ENCODE measurements at regions not wholly inside any gene's neighbourhood (a gene's known extent, or its start where the extent isn't known, plus 50 kb on each side); places are given as distances from the start of the nearest gene placed in this dataset.

DNA sequence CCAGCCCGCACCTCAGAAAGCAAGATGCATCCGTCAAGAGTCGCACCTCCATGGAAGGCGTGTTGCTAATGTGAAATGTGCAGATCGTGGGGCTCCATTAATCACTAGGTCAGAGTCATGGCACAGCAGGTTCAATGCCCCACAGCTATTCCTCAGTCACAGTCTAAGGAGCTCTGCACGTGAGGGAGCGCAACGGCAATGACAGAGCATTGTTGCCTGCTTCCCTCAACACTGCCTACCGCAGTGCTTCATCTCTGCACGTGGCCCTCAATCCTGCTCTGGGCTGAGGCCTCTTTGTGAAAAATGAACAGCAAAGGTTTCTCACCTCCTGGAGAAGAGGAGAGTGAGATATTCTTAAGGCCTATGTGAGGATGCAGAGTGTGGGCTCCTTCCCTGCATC lies 995.2 kb upstream of the TMEM132C start:
- intact Hi-C loops (cut with DNase I): no loop called here
- H3K4me1 ChIP-seq: no peaks in the 10 kb centered on the region
- no peak overlapping the region for H3K27ac ChIP-seq
- ATAC-seq (no peak), DNase-seq (no peak)
- no peaks in the 10 kb centered on the region for H3K9me3 ChIP-seq
- H3K4me3 ChIP-seq: no peak overlapping the region
- no peaks in the 10 kb centered on the region for H3K36me3 ChIP-seq
- no peaks in the 10 kb centered on the region for H3K27me3 ChIP-seq
- TF ChIP-seq, protein P1, sequence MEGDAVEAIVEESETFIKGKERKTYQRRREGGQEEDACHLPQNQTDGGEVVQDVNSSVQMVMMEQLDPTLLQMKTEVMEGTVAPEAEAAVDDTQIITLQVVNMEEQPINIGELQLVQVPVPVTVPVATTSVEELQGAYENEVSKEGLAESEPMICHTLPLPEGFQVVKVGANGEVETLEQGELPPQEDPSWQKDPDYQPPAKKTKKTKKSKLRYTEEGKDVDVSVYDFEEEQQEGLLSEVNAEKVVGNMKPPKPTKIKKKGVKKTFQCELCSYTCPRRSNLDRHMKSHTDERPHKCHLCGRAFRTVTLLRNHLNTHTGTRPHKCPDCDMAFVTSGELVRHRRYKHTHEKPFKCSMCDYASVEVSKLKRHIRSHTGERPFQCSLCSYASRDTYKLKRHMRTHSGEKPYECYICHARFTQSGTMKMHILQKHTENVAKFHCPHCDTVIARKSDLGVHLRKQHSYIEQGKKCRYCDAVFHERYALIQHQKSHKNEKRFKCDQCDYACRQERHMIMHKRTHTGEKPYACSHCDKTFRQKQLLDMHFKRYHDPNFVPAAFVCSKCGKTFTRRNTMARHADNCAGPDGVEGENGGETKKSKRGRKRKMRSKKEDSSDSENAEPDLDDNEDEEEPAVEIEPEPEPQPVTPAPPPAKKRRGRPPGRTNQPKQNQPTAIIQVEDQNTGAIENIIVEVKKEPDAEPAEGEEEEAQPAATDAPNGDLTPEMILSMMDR (IDR thresholded peaks at IDR 0.05): no peak

DNA sequence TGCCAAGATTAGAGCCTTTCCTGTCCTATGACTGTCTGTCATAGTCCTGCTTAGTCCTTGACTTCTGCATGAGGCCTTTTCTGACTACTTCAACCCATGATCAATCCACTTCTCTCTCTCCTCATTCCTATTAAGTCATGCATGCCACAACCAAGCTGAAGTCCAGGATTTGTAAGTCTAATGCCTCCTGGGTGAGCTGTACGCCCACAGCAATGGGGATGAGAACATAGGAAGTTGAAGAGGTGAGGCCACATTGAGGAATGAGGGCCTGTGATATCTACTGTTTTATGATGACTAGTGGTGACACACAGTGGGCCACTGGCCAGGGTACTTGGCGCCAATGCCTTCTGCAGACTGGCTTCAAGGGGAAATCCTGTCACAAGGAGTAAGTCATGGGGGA lies 994.1 kb upstream of the TMEM132C start:
- DNase-seq: no peak
- Histone ChIP-seq H3K4me3 (no peak overlapping the region), H3K27me3 (no peaks in the 10 kb centered on the region), H3K4me1 (no peaks in the 10 kb centered on the region), H3K9me3 (no peaks in the 10 kb centered on the region), H3K27ac (no peak overlapping the region), H3K36me3 (no peaks in the 10 kb centered on the region)
- peak; percentile 46 for ATAC-seq
- TF ChIP-seq, protein P1 (IDR thresholded peaks at IDR 0.05): no peak
- intact Hi-C loops (cut with DNase I): no loop called here

DNA sequence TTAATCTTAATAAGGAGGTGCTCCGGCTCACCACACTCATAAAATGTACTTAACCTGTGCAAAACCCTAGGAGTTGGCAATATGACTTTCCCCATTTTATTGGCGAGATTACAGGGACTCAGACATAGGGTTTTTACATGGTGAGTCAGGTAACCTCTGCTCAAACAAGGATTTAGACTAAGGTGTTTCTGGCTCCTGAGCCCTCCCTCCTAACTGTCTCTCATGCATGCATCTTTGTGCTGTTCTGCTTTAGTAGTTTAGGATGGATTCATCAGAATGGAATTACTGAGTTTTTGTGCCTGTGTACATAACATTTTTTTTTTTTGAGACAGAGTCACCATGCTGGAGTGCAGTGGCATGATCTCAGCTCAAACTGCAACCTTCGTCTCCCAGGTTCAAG lies 993.3 kb upstream of the TMEM132C start:
- DNase-seq (no peak), ATAC-seq (no peak)
- intact Hi-C loops (cut with DNase I): no loop called here
- TF ChIP-seq, protein P1 (IDR thresholded peaks at IDR 0.05): no peak
- Histone ChIP-seq H3K36me3 (no peaks in the 10 kb centered on the region), H3K27me3 (no peaks in the 10 kb centered on the region), H3K27ac (no peak overlapping the region), H3K4me3 (no peak overlapping the region), H3K4me1 (no peaks in the 10 kb centered on the region), H3K9me3 (no peaks in the 10 kb centered on the region)

DNA sequence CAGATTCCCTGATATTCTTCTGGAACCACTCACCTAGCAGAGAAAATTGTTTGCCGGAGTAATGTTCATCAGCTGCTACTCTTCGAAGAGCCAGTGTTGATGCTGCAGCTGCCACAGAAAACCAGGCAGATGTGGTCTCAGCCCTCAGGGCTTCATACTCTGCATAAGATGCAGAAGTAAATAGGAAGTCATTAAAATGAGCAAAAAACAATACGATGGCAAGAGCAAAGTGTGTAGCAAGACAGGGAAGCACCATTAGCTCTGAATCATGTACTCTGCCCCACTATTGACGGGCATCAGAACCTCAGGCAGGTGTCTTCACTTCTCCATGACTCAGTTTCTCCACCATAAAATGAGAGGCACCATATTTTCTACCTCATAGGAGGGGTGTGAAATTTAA lies 991.6 kb upstream of the TMEM132C start:
- no peaks in the 10 kb centered on the region for H3K9me3 ChIP-seq
- no peak overlapping the region for H3K4me3 ChIP-seq
- intact Hi-C loops (cut with DNase I): no loop called here
- H3K27me3 ChIP-seq: peaks cover 9% of the 10 kb centered on the region
- no peak for DNase-seq
- no peak for ATAC-seq
- TF ChIP-seq, protein P1 (IDR thresholded peaks at IDR 0.05): no peak
- no peaks in the 10 kb centered on the region for H3K36me3 ChIP-seq
- H3K4me1 ChIP-seq: no peaks in the 10 kb centered on the region
- no peak overlapping the region for H3K27ac ChIP-seq

DNA sequence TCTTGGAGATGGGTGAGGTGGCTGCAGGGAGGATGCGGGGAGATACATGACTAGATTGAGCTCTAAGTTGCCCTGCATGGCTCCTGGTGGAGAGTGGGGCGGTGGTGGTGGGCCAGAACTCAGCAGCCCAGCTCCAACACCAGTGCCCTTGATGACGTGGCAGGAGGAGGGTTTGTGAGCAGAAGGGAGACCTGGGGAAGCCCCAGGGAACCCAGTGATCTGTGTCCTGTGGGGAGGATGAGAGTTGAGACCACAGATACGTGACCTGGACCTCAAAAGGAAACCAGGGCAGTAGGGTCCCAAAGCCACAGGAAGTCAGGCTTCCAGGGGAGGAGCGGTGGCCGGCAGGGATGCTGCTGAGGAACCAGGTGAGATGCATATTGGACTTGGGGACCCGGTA lies 989.1 kb upstream of the TMEM132C start:
- no peaks in the 10 kb centered on the region for H3K9me3 ChIP-seq
- H3K4me3 ChIP-seq: no peak overlapping the region
- H3K27ac ChIP-seq: no peak overlapping the region
- intact Hi-C loops (cut with DNase I): no loop called here
- ATAC-seq: no peak
- peaks cover 13% of the 10 kb centered on the region for H3K27me3 ChIP-seq
- no peaks in the 10 kb centered on the region for H3K36me3 ChIP-seq
- no peaks in the 10 kb centered on the region for H3K4me1 ChIP-seq
- no peak for DNase-seq
- TF ChIP-seq, protein P1 (IDR thresholded peaks at IDR 0.05): no peak

DNA sequence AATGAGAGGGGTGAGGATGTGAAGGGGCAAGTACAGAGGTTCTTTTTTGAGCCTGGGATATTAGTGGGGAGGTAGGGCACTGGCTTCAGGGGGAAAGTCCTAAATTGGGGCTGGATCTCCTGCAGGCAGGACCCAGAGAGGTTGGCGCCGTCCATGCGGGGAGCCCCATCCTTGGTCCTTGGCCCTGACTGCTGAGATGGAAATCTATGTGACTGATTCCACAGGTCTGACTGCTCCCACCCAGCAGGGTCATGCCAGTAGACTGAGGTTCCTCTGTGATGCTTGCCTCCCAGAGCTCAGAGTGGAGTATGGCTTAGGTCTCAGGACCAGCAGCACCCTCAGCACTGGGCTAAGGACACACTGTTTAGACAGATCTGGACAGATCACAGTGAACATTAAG lies 988.6 kb upstream of the TMEM132C start:
- no peak overlapping the region for H3K27ac ChIP-seq
- TF ChIP-seq, protein P1 (IDR thresholded peaks at IDR 0.05): no peak
- no peaks in the 10 kb centered on the region for H3K4me1 ChIP-seq
- ATAC-seq: no peak
- no peak for DNase-seq
- peaks cover 13% of the 10 kb centered on the region for H3K27me3 ChIP-seq
- H3K9me3 ChIP-seq: no peaks in the 10 kb centered on the region
- intact Hi-C loops (cut with DNase I): no loop called here
- no peaks in the 10 kb centered on the region for H3K36me3 ChIP-seq
- H3K4me3 ChIP-seq: no peak overlapping the region

Data from upper lobe of right lung (tissue), 1 donor.